ENCODE measurements at regions not wholly inside any gene's neighbourhood (a gene's known extent, or its start where the extent isn't known, plus 50 kb on each side); places are given as distances from the start of the nearest gene placed in this dataset.

GRCh38 chr6:88238901-88239300, 72.8 kb upstream of the CNR1 start:
- TF ChIP-seq CTCF (IDR thresholded peaks at IDR 0.05) (no peak), POLR2A (IDR thresholded peaks at IDR 0.05) (no peak)
